Lower lobe of right lung (tissue), 2 donors: ENCODE measurements at regions not wholly inside any gene's neighbourhood (a gene's known extent, or its start where the extent isn't known, plus 50 kb on each side); places are given as distances from the start of the nearest gene placed in this dataset.

Experiments used
- ATAC-seq, 2 donors: fragments of 200-7000 bp; cut with Tn5 transposase; one replicate each; pipeline ENCODE4 v1.9.1; 2020 to 2022; ENCODE audit warnings: mild to moderate bottlenecking in 2 of 2, moderate library complexity in 2 of 2
- DNase-seq: peaks from one replicate; pipeline ENCODE4 v3.0.0-alpha.2; 2020
- H3K27ac ChIP-seq: fragments of 200-600 bp; one replicate; pipeline ENCODE4 v1.8.0; 2022
- H3K27me3 ChIP-seq: fragments of 200-600 bp; one replicate; pipeline ENCODE4 v1.8.0; 2022; ENCODE audit warnings: low read depth
- H3K36me3 ChIP-seq: fragments of 200-600 bp; one replicate; pipeline ENCODE4 v1.8.0; 2022; ENCODE audit warnings: mild to moderate bottlenecking
- H3K4me1 ChIP-seq: fragments of 200-600 bp; one replicate; pipeline ENCODE4 v1.8.0; 2022
- H3K4me3 ChIP-seq: fragments of 200-600 bp; one replicate; pipeline ENCODE4 v1.8.0; 2022; ENCODE audit warnings: mild to moderate bottlenecking
- H3K9me3 ChIP-seq: fragments of 200-600 bp; one replicate; pipeline ENCODE4 v1.8.0; 2022
- intact Hi-C: fragments of 100-400 bp; cut with DNase I; formaldehyde crosslinking; loops from one replicate; pipeline ENCODE4 v1.11.0; 2022
- TF ChIP-seq, protein P1 (sequence below): fragments of 200-600 bp; IDR thresholded peaks from one replicate; pipeline ENCODE4 v1.8.0; 2022; ENCODE audit warnings: antibody characterized with exemption, mild to moderate bottlenecking
- donor health status: DM: no; HTN: yes; CAD: no; lungs with severe emphysema.

DNA sequence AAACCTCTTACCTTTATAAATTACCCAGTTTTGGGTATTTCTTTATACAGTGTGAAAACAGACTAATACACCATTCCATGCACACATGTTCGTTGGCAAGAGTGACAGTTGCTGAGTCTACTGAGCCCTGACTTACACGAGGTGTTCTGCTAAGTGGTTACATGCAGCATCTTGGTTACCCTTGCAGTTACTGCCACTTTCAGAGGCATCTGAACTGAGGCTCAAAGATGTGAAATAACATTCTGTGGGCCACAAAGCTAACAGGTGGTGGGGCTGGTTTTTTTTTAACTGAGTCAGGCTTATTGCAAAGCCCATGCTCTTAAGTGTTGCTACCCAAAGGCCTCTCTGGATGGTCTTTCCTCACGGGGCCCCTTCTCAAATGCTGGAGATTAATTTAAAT is 54.4 kb upstream of the GTSF1L start:
- Histone ChIP-seq H3K9me3 (peaks cover 22% of the 10 kb centered on the region), H3K36me3 (no peaks in the 10 kb centered on the region), H3K27me3 (no peaks in the 10 kb centered on the region), H3K27ac (no peak overlapping the region), H3K4me1 (no peaks in the 10 kb centered on the region), H3K4me3 (no peak overlapping the region)
- TF ChIP-seq, protein P1, sequence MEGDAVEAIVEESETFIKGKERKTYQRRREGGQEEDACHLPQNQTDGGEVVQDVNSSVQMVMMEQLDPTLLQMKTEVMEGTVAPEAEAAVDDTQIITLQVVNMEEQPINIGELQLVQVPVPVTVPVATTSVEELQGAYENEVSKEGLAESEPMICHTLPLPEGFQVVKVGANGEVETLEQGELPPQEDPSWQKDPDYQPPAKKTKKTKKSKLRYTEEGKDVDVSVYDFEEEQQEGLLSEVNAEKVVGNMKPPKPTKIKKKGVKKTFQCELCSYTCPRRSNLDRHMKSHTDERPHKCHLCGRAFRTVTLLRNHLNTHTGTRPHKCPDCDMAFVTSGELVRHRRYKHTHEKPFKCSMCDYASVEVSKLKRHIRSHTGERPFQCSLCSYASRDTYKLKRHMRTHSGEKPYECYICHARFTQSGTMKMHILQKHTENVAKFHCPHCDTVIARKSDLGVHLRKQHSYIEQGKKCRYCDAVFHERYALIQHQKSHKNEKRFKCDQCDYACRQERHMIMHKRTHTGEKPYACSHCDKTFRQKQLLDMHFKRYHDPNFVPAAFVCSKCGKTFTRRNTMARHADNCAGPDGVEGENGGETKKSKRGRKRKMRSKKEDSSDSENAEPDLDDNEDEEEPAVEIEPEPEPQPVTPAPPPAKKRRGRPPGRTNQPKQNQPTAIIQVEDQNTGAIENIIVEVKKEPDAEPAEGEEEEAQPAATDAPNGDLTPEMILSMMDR, result no peak
- DNase-seq (no peak), ATAC-seq (no peak)
- intact Hi-C loops, result no loop called here

DNA sequence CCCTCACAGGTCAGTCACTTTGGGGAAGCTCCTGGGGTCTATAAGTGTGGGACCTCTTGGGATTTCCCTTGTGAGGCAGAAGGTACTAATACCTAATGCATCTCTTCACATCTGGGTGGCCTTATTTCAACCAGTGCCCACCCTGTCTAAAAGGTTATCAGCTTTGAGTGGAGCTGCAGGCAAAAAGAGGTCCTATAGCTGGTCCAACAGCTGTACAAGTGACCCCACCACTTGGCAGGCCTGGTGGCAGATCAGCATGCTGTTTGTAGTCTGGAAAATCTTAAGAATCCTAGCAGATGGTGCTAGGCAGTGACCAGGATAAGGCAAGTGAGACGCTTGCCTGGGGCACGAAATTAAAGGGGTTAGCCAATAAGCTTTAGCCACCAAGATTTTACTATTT is 51.6 kb upstream of the GTSF1L start:
- Histone ChIP-seq H3K4me1 (no peaks in the 10 kb centered on the region), H3K27ac (no peak overlapping the region), H3K4me3 (no peak overlapping the region), H3K36me3 (no peaks in the 10 kb centered on the region), H3K9me3 (peaks cover 22% of the 10 kb centered on the region), H3K27me3 (no peaks in the 10 kb centered on the region)
- TF ChIP-seq, protein P1, result no peak
- ATAC-seq, result no peak
- DNase-seq, result no peak
- intact Hi-C loops, result no loop called here

DNA sequence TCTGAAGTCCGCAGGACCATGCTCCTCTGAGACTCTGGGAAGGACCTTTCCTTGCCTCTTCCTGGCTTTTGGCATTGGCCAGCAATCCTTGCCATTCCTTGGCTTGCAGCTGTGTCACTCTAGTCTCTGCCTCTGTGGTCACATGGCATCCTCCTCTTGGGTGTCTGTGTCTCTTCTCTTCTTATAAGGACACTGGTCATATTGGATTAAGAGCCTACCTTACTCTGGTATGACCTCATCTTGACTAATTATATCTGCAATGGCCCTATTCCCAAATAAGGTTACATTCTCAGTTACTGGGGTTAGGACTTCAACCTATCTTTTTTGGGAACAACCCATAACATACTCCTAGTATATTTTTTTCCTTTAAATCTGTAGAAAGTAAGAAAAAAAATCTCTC is 49.9 kb upstream of the GTSF1L start:
- H3K27me3 ChIP-seq, result peaks cover 3% of the 10 kb centered on the region
- no peak overlapping the region for H3K4me3 ChIP-seq
- H3K4me1 ChIP-seq, result no peaks in the 10 kb centered on the region
- TF ChIP-seq, protein P1, result no peak
- DNase-seq, result no peak
- intact Hi-C loops, result no loop called here
- no peak for ATAC-seq
- H3K36me3 ChIP-seq, result no peaks in the 10 kb centered on the region
- H3K27ac ChIP-seq, result no peak overlapping the region
- H3K9me3 ChIP-seq, result peaks cover 22% of the 10 kb centered on the region
